ENCODE measurements at regions not wholly inside any gene's neighbourhood (a gene's known extent, or its start where the extent isn't known, plus 50 kb on each side); places are given as distances from the start of the nearest gene placed in this dataset.

- H3K36me3 ChIP-seq: no peaks in the 10 kb centered on the region
- H3K27me3 ChIP-seq: no peaks in the 10 kb centered on the region
- no peak overlapping the region for H3K27ac ChIP-seq
- WGBS, 3 donors: 85 to 87% (median 86%) methylated on average over 5 of the region's 5 CpGs
- H3K9me3 ChIP-seq: peaks cover 0 to 4% of the 10 kb centered on the region in 2 donors
- DNase-seq: no peak
- no peak overlapping the region for H3K4me3 ChIP-seq
- intact Hi-C loops (cut with DNase I): no loop called here
- no peak for TF ChIP-seq EP300 (IDR thresholded peaks at IDR 0.05)
- TF ChIP-seq POLR2A (IDR thresholded peaks at IDR 0.05): no peak
- TF ChIP-seq CTCF (IDR thresholded peaks at IDR 0.05): no peak
- H3K4me1 ChIP-seq (ENCODE audit: insufficient read depth): no peaks in the 10 kb centered on the region
Observed at GRCh38 chr7:68509603-68510002, 1088.7 kb upstream of the AUTS2 start.

GRCh38 chr7:68511281-68511680 is 1087.0 kb upstream of the AUTS2 start:
- no peaks in the 10 kb centered on the region for H3K4me1 ChIP-seq (ENCODE audit: insufficient read depth)
- intact Hi-C loops (cut with DNase I): no loop called here
- H3K9me3 ChIP-seq: peaks cover 0 to 4% of the 10 kb centered on the region in 2 donors
- no peak overlapping the region for H3K4me3 ChIP-seq
- no peaks in the 10 kb centered on the region for H3K27me3 ChIP-seq
- WGBS, 3 donors: 78 to 84% (median 83%) methylated on average over 10 of the region's 10 CpGs
- no peak overlapping the region for H3K27ac ChIP-seq
- no peaks in the 10 kb centered on the region for H3K36me3 ChIP-seq
- DNase-seq: no peak
- TF ChIP-seq CTCF (IDR thresholded peaks at IDR 0.05) (no peak), EP300 (IDR thresholded peaks at IDR 0.05) (no peak), POLR2A (IDR thresholded peaks at IDR 0.05) (no peak)

- intact Hi-C loops (cut with DNase I): no loop called here
- Histone ChIP-seq H3K27me3 (no peaks in the 10 kb centered on the region), H3K36me3 (no peaks in the 10 kb centered on the region), H3K9me3 (peaks cover 0 to 4% of the 10 kb centered on the region in 2 donors), H3K4me3 (no peak overlapping the region), H3K27ac (no peak overlapping the region), H3K4me1 (ENCODE audit: insufficient read depth) (no peaks in the 10 kb centered on the region)
- TF ChIP-seq POLR2A (IDR thresholded peaks at IDR 0.05) (no peak), EP300 (IDR thresholded peaks at IDR 0.05) (no peak), CTCF (IDR thresholded peaks at IDR 0.05) (no peak)
- WGBS, 3 donors: 85 to 91% (median 88%) methylated on average over 5 of the region's 5 CpGs
- DNase-seq: no peak
Observed at GRCh38 chr7:68512466-68512865, 1085.8 kb upstream of the AUTS2 start.

- Histone ChIP-seq H3K36me3 (no peaks in the 10 kb centered on the region), H3K4me3 (no peak overlapping the region), H3K27ac (no peak overlapping the region), H3K9me3 (no peaks in the 10 kb centered on the region), H3K27me3 (no peaks in the 10 kb centered on the region), H3K4me1 (ENCODE audit: insufficient read depth) (no peaks in the 10 kb centered on the region)
- intact Hi-C loops (cut with DNase I): no loop called here
- TF ChIP-seq POLR2A (IDR thresholded peaks at IDR 0.05): no peak
- no peak for TF ChIP-seq CTCF (IDR thresholded peaks at IDR 0.05)
- no peak for TF ChIP-seq EP300 (IDR thresholded peaks at IDR 0.05)
- no peak for DNase-seq
- WGBS, 3 donors: 91 to 96% (median 93%) methylated on average over 4 of the region's 4 CpGs
Observed at GRCh38 chr7:68518060-68518459, 1080.2 kb upstream of the AUTS2 start.

- 81 to 83% (median 82%) methylated on average over 3 of the region's 3 CpGs for WGBS, 3 donors
- H3K27me3 ChIP-seq: no peaks in the 10 kb centered on the region
- DNase-seq: no peak
- no peak overlapping the region for H3K27ac ChIP-seq
- intact Hi-C loops (cut with DNase I): no loop called here
- no peaks in the 10 kb centered on the region for H3K9me3 ChIP-seq
- no peak for TF ChIP-seq POLR2A (IDR thresholded peaks at IDR 0.05)
- TF ChIP-seq CTCF (IDR thresholded peaks at IDR 0.05): no peak
- no peak for TF ChIP-seq EP300 (IDR thresholded peaks at IDR 0.05)
- no peaks in the 10 kb centered on the region for H3K36me3 ChIP-seq
- no peak overlapping the region for H3K4me3 ChIP-seq
- no peaks in the 10 kb centered on the region for H3K4me1 ChIP-seq (ENCODE audit: insufficient read depth)
Observed at GRCh38 chr7:68524126-68524525, 1074.1 kb upstream of the AUTS2 start.

Data from ovary (tissue), 7 donors.